SK-N-MC (cell line): ENCODE measurements at regions not wholly inside any gene's neighbourhood (a gene's known extent, or its start where the extent isn't known, plus 50 kb on each side); places are given as distances from the start of the nearest gene placed in this dataset.

ENCODE experiments used
- EZH2 ChIP-seq: fragments of 200-600 bp; sonication (generic); IDR thresholded peaks from one replicate; pipeline ENCODE4 v1.6.1; 2017; ENCODE audit warnings: antibody characterized with exemption
- POLR2AphosphoS5 ChIP-seq: IDR thresholded peaks from 2 replicates; pipeline ENCODE4 v1.6.1; 2012; ENCODE audit warnings: mild to moderate bottlenecking, low read depth, low read length, borderline replicate concordance

DNA sequence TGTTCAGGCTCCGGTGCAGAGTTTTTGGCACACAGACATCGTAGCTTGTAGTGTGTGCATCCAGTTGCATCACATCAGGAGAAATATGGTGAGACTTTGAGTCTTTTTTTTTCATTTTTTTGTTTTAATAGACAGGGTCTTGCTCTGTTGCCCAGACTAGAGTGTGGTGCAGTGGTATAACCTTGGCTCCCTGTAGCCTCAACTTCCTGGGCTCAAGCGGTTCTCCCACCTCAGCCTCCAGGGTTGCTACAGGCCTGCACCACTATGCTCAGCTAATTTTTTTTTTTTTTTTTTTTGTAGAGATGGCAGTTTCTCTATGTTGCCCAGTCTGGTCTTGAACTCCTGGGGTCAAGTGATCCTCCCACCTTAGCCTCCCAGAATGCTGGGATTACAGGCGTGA is 51.1 kb upstream of the TEX264 start:
- TF ChIP-seq EZH2, result no peak
- no peak for TF ChIP-seq POLR2AphosphoS5
